DMS114 treated with DMSO at 0.1 percent for 48 hours (cell line): ENCODE measurements at regions not wholly inside any gene's neighbourhood (a gene's known extent, or its start where the extent isn't known, plus 50 kb on each side); places are given as distances from the start of the nearest gene placed in this dataset.
"Not testable (repeated sequence)": the region's sequence is repeated elsewhere in the genome, so short reads cannot be mapped to it uniquely, and the experiment has no call there.

Experiments
- DNase-seq: peaks from one replicate; lab custom pipeline; 2025; ENCODE audit not compliant: unreplicated experiment; lab: John Stamatoyannopoulos, UW

- no peak for DNase-seq
Observed at GRCh38 chr13:82654143-82654542, 1228.1 kb downstream of the SLITRK1 start.

- no peak for DNase-seq
Observed at GRCh38 chr13:82647540-82647939, 1234.7 kb downstream of the SLITRK1 start.

- no peak for DNase-seq
Observed at GRCh38 chr13:82636119-82636518, 1246.2 kb downstream of the SLITRK1 start.

GRCh38 chr13:82634946-82635345 is 1247.3 kb downstream of the SLITRK1 start:
- DNase-seq = no peak

GRCh38 chr13:82627183-82627582 is 1255.1 kb downstream of the SLITRK1 start:
- no peak for DNase-seq

- DNase-seq = no peak
Observed at GRCh38 chr13:82625717-82626116, 1256.6 kb downstream of the SLITRK1 start.

GRCh38 chr13:82615043-82615442 is 1267.2 kb downstream of the SLITRK1 start:
- no peak for DNase-seq

GRCh38 chr13:82614086-82614485 is 1268.2 kb downstream of the SLITRK1 start:
- DNase-seq = no peak

GRCh38 chr13:82606008-82606407 is 1276.3 kb downstream of the SLITRK1 start:
- no peak for DNase-seq

- DNase-seq = no peak
Observed at GRCh38 chr13:82597747-82598146, 1284.5 kb downstream of the SLITRK1 start.

GRCh38 chr13:82593239-82593638 is 1289.0 kb downstream of the SLITRK1 start:
- DNase-seq = no peak

- DNase-seq = no peak
Observed at GRCh38 chr13:82571653-82572052, 1310.6 kb downstream of the SLITRK1 start.

- no peak for DNase-seq
Observed at GRCh38 chr13:82569581-82569980, 1312.7 kb downstream of the SLITRK1 start.

GRCh38 chr13:82566864-82567263 is 1315.4 kb downstream of the SLITRK1 start:
- no peak for DNase-seq

GRCh38 chr13:82565201-82565600 is 1317.1 kb downstream of the SLITRK1 start:
- no peak for DNase-seq

GRCh38 chr13:82560889-82561288 is 1321.4 kb downstream of the SLITRK1 start:
- DNase-seq = no peak

GRCh38 chr13:82522872-82523271 is 1359.4 kb downstream of the SLITRK1 start:
- DNase-seq = no peak

- DNase-seq = no peak
Observed at GRCh38 chr13:82506805-82507414, 1375.4 kb downstream of the SLITRK1 start.

- DNase-seq = no peak
Observed at GRCh38 chr13:82501834-82502233, 1380.4 kb downstream of the SLITRK1 start.

GRCh38 chr13:82480415-82480814 is 1401.9 kb downstream of the SLITRK1 start:
- no peak for DNase-seq

- DNase-seq = no peak
Observed at GRCh38 chr13:82477436-82477835, 1404.8 kb downstream of the SLITRK1 start.

- DNase-seq = no peak
Observed at GRCh38 chr13:82467626-82468025, 1414.6 kb downstream of the SLITRK1 start.

GRCh38 chr13:82459575-82459974 is 1422.7 kb downstream of the SLITRK1 start:
- not testable (repeated sequence) for DNase-seq
